IMR-90 (cell line): ENCODE measurements at regions not wholly inside any gene's neighbourhood (a gene's known extent, or its start where the extent isn't known, plus 50 kb on each side); places are given as distances from the start of the nearest gene placed in this dataset.

Experiments used
- MAZ ChIP-seq: IDR thresholded peaks from 2 replicates; pipeline ENCODE4 v1.6.1; 2012; ENCODE audit warnings: low read depth, mild to moderate bottlenecking, low read length, improper control_type of control experiment, moderate library complexity, borderline replicate concordance
- TF ChIP-seq, protein P1 (sequence below): conservative IDR thresholded peaks from 2 replicates; pipeline ENCODE4 v1.5.1; 2012; ENCODE audit warnings: mild to moderate bottlenecking, low read depth, low read length, improper control_type of control experiment
- TF ChIP-seq, protein P2 (sequence below): fragments of 150-350 bp; IDR thresholded peaks from 2 replicates; pipeline ENCODE4 v1.6.1; 2017; ENCODE audit warnings: mild to moderate bottlenecking, antibody characterized with exemption, low read length, low read depth

DNA sequence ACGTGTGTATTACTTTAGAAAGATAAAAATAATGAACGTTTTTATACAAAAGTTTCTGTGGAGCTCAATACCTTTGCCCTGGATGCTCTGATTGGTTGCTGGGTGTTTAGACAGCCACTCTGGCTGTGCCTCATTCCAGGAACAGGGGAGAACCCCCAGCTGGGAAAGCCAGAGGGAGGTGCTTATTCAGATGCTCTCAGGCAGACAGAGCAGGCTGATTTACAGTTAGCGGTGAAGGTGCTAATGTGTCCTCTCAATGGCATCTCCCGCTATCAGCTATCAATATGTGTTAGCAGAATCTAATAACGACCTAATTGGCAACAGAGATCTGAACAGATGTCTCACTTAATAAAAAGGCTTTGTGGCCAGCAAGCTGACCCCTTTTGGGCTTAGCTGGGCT, 402.3 kb downstream of the NUAK1 start:
- no peak for TF ChIP-seq MAZ
- TF ChIP-seq, protein P1, sequence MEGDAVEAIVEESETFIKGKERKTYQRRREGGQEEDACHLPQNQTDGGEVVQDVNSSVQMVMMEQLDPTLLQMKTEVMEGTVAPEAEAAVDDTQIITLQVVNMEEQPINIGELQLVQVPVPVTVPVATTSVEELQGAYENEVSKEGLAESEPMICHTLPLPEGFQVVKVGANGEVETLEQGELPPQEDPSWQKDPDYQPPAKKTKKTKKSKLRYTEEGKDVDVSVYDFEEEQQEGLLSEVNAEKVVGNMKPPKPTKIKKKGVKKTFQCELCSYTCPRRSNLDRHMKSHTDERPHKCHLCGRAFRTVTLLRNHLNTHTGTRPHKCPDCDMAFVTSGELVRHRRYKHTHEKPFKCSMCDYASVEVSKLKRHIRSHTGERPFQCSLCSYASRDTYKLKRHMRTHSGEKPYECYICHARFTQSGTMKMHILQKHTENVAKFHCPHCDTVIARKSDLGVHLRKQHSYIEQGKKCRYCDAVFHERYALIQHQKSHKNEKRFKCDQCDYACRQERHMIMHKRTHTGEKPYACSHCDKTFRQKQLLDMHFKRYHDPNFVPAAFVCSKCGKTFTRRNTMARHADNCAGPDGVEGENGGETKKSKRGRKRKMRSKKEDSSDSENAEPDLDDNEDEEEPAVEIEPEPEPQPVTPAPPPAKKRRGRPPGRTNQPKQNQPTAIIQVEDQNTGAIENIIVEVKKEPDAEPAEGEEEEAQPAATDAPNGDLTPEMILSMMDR: no peak
- TF ChIP-seq, protein P2, sequence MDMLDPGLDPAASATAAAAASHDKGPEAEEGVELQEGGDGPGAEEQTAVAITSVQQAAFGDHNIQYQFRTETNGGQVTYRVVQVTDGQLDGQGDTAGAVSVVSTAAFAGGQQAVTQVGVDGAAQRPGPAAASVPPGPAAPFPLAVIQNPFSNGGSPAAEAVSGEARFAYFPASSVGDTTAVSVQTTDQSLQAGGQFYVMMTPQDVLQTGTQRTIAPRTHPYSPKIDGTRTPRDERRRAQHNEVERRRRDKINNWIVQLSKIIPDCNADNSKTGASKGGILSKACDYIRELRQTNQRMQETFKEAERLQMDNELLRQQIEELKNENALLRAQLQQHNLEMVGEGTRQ: no peak
